NCI-H446 treated with DMSO at 0.1 percent for 48 hours (cell line): ENCODE measurements at regions not wholly inside any gene's neighbourhood (a gene's known extent, or its start where the extent isn't known, plus 50 kb on each side); places are given as distances from the start of the nearest gene placed in this dataset.

Source experiments
- DNase-seq: peaks from one replicate; lab custom pipeline; 2025; lab: John Stamatoyannopoulos, UW

DNA sequence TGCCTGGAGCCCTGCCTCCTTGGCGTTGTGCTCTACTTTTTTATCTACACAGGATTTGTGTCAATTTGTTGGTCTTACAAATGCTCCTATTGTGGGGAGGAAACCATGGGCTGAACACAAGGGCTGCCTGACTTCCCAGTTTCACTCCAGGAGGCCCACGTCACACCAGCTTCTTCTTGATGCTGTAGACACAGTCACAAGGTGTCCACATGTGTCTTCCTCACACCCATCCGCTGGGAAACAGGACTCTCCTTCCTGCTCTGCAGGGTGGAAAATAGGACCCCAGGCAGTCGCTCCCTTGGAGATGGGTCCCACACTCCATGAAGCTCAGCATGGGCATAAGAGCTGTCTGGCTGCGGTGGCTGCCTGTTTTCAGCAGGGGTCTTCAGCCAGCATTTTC is 468.2 kb downstream of the EPHA4 start:
- no peak for DNase-seq

DNA sequence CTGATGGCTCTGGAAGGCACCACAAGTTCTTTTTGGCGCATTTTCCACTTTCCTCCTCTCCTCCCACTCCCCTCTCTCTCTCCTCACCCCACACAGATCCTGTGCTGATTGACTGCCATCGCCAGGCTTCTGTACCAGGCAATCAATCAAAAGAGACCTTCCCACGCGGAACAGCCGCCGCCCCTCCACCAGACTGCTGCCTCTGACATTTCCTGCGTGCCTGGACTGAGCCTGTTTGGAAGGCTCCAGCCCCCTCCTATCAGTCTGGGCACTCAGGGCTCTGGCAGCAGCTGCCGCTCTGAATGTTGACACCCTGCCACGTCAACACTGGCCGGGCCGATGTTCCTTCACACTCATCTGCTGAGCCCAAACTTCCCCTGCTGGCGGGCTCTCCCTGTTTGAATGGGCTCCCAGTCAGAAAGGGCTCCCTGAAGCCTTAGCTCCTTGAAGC is 467.7 kb downstream of the EPHA4 start:
- peak; percentile 97 for DNase-seq

GRCh38 chr2:221106241-221106640 is 465.9 kb downstream of the EPHA4 start:
- peak; percentile 22 for DNase-seq

GRCh38 chr2:221107424-221107823 is 464.7 kb downstream of the EPHA4 start:
- DNase-seq: no peak

DNA sequence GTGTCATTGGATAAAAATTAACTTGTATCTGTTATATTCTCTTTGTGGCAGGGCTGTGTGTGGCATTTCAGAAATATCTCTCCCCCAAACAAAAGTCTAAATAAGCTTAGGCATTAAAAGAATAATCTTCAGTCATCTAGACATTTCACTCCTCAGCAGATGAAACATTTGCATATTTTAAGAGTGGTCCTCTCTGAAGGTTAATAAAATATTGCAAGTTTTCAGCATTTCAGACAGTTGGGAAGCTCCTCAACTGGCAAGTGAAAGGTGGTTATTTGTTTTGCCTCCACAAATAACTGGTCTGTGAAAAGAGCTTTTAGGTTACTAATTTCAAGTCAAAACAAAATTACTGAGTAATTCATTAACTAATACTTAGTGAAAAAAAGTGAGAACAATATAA is 462.6 kb downstream of the EPHA4 start:
- no peak for DNase-seq

DNA sequence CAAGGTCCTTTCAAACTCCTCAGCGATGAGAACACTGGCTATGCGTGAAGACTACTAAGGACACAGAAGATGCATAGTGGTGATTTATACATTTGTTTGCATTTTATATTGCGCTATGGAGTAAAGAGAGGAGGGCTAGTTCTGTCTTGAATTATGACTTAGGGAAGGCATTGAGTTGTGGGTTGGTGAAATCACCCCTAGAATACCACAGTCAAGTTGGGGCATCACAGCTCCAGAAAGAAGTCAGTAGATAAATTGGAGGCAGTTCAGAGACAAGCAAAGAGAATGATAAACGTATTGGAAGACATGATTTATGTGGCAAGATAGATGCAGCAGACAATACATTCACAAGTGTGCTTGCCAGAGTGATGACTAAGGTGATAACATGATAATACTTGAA is 460.4 kb downstream of the EPHA4 start:
- no peak for DNase-seq

GRCh38 chr2:221112744-221113143 is 459.4 kb downstream of the EPHA4 start:
- peak; percentile 48 for DNase-seq

GRCh38 chr2:221115944-221116343 is 456.2 kb downstream of the EPHA4 start:
- DNase-seq: no peak

DNA sequence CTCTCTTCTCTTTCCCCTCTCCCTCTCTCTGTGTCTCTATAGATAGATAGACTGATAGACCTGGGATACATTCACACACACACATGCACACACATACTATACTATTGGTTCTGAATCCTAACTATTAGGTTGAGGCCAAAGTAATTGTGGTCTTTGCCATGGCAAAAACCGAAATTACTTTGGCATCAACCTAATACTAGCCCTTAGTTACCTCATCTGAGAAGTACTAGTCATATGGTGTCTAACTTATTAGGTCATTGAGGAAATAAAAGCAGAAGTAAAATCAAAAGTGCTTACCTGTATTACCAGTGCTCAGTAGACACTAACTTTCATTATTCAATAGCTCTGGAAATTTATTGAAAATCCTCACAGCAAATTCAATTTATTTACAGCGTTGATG is 451.5 kb downstream of the EPHA4 start:
- no peak for DNase-seq

DNA sequence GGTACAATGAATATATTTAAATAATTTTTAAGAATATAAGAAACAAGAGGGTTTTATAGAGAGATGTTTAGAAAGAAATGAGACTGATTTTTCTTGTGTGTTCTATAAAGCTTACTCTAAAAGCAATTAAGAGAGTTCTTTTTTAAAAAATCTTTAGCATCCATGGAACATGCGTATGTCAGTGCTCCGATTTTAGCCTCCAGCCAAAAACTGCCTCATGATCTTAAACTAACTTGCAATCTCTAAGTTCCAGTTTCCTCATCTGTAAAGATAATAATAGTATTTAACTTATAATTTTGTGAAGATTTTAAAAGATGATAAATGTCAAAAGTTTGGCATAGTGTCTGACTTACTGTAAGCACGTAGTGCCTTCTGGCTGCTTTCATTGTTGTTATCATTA is 448.7 kb downstream of the EPHA4 start:
- no peak for DNase-seq

- DNase-seq: peak; percentile 91
Measured at GRCh38 chr2:221124532-221125240, 447.4 kb downstream of the EPHA4 start.

GRCh38 chr2:221125691-221126090 is 446.4 kb downstream of the EPHA4 start:
- DNase-seq: peak; percentile 18

DNA sequence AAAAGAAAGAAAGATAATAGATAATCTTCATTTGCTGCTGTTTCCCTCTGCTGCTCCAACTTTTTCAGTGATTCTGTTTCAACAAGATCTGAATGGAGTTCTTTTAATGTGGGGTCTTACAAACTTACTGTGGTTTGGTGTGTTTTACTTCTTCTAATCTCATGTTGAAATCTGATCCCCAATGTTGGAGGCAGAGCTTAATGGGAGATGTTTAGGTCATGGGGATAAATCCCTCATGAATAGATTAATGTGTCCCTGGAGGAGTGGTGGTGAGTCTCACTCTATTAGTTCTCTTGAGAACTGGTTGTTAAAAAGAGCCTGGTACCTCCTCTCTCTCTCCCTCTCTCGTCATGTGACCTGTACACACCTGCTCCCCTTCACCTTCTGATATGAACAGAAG is 442.4 kb downstream of the EPHA4 start:
- no peak for DNase-seq

DNA sequence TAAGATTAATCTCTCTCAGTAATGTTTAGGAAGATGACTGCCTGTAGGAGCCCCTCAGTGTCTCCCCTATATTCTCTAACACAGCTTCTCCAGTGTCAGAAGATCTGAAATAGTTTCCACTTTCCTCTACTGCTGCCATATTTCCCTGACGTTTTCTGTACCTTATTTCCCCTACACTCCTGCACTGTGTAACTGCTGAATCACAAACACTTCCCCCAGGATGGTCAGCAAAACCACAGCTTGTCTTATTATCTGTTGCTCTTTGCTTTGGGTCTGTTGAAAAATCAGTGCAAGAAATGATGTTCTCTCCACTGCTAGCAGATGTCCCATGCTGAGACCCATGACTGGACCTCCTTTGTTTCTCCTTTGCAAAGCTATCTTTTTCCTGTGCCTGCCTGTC is 441.7 kb downstream of the EPHA4 start:
- DNase-seq: no peak

DNA sequence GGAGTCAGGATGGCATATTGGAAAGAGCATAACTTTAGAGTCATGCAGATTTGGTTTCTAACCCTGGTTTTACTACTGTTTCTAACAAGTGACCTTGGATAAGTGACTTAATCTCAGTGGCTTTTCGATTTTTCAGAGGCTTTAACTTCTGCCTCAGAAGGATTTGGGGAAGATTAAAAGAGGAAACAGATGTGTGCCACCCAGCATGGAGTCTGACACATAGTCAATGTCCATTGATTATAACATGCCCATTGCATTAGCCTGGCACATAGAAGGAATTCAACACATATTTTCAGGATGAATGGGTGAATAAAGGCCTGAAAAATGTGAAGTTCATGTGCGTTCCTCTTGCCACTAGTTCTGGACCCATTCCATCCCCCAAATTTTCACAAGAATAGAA is 438.2 kb downstream of the EPHA4 start:
- no peak for DNase-seq

DNA sequence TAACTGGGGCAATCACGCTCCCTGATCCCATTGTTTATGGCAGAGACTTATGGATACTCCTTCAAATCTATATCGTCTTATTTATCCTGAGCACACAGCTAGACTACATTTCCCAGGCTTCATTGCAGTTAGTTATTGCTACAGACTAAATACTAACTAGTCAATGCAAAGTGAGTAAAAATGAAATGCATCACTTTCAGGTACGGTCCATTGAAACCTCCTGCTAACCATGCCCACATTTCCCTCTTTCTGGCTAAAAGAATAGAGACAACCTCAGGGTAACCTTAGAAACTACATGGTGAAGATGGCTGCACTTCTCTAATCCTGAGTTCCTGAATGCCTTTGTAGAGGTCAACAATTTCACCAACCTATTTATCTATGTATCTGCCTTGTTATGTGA is 437.4 kb downstream of the EPHA4 start:
- DNase-seq: no peak

GRCh38 chr2:221135699-221136098 is 436.4 kb downstream of the EPHA4 start:
- no peak for DNase-seq

- DNase-seq: no peak
Measured at GRCh38 chr2:221137385-221137784, 434.7 kb downstream of the EPHA4 start.

GRCh38 chr2:221142341-221142740 is 429.8 kb downstream of the EPHA4 start:
- no peak for DNase-seq

DNA sequence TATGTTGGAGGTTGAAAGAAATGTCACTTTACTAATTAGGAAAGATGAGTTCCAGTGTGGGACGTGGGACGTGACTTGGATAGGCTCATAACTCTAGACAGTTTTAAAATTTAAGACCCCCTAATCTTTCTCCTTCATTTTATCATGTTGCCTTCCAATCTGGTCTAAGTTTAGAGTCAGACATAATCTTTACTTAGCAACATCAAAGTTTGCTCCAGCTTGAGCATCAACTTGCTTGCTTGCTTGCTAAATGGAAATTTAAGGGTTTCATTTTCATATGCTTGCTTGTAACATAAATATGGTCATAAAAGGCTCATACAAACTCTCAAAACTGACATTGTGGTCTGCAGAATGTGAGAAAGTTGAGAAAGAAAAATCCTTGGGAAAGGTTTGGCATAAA is 428.9 kb downstream of the EPHA4 start:
- DNase-seq: no peak

- no peak for DNase-seq
Measured at GRCh38 chr2:221144909-221145308, 427.2 kb downstream of the EPHA4 start.

DNA sequence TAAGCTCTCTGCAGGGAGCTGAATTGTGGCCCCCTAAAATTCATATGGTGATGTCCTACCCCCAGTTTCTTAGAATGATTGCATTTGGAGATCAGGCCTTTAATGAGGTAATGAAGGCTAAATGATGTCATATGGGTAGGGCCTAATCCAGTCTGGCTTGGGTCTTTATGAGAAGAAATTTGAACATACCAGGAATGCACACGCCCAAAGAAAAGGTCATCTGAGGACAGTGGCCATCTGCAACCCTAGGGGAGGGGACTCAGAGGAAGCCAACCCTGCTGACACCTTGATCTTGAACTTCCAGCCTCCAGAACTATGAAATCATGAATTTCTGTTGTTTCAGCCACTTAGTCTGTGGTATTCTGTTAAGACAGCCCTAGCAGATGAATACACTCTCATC is 426.7 kb downstream of the EPHA4 start:
- no peak for DNase-seq

DNA sequence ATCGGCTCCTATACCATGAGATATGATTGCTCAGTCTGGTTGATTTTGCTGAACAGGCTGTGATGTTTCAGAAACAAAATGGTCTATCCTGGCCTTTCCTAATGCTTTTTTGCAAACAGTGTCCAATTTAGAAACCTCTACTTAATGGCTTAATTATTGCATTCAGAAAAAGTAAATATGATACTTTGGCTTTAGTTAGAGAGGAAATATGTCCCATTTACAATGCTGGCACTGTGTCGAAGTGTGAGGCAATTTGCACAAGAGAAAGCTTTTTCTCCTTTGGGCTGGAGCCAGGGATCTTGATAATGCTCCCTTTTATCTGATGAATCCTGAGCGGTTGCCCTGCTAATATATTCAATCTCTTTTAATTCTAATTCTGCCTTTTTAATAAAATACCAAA is 418.9 kb downstream of the EPHA4 start:
- peak; percentile 66 for DNase-seq

DNA sequence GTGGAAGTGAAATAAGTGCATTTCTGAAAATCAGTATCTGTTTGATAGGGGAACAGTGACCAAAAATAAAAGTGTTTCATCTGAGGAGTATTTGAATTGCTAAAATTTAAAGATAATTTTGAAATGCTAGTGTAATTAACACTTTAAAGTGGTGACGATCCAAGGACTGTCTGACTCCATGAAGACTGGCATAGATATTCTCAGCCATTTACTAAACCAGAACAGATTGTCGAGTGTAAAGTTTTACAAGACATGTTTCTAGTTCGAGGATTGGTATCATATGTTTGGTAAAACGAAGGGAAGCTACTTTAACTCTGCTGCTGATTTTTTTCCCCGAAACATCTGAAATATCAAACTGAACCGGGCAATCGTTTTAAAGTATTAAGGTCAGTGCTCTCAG is 417.9 kb downstream of the EPHA4 start:
- no peak for DNase-seq
